NCI-H2196 treated with DMSO at 0.1 percent for 48 hours (cell line): ENCODE measurements at regions not wholly inside any gene's neighbourhood (a gene's known extent, or its start where the extent isn't known, plus 50 kb on each side); places are given as distances from the start of the nearest gene placed in this dataset.
"Not testable (repeated sequence)": the region's sequence is repeated elsewhere in the genome, so short reads cannot be mapped to it uniquely, and the experiment has no call there.

Experiments used
- DNase-seq: peaks from one replicate; lab custom pipeline; 2025; ENCODE audit not compliant: unreplicated experiment; lab: John Stamatoyannopoulos, UW

DNA sequence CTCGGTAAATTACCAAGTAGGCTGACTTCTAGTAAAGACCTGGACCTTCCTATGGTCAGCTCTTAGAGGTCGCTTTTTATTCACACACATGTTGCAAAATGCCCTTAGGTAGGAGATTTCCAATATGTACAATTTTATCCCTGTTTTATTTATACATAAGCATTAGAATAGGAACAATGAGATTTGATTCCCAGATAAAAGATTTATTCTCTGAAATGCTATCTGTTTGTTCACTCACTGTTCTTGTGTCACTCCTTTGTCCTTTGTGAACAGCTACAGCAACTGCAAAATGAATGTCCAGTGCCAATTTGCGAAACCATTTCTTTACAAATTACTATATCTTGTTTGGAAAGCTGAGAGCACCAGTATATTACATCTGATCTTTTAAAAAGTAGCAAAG, 991.5 kb upstream of the TYRP1 start:
- DNase-seq, result no peak

DNA sequence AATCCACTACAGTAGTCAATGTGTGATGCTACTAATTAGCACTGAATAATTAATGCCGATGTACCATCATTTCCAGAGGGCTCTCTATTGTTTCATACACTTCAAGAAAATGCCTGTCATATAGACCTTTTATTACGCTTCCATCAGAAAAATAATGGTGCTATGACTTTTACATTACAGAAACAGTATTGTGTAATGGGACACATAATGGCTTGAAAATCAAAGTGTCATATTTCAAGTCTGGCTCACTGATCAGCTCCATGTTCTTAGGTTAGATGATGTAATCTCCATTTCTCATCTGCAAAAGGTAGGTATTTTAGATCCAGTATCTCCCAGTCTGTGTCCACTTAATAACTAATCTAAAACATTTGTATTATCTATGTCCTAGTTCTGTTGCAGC, 990.6 kb upstream of the TYRP1 start:
- no peak for DNase-seq

DNA sequence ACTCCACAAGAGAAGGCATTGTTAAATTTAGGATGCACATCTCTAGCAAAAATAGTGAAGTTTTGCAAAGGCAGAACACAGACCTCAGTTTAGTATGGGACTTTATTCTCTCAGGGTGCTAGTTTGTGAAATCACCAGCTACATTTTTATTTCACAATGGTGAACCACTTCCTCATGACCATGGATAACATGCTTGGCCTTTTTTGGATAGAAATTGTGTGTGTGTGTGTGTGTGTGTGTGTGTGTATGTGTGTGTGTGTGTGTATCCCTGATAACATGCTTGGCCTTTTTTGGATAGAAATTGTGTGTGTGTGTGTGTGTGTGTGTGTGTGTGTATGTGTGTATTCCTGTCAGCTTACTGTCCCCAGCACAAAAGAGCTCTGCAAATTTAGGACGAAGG, 989.0 kb upstream of the TYRP1 start:
- not testable (repeated sequence) for DNase-seq

DNA sequence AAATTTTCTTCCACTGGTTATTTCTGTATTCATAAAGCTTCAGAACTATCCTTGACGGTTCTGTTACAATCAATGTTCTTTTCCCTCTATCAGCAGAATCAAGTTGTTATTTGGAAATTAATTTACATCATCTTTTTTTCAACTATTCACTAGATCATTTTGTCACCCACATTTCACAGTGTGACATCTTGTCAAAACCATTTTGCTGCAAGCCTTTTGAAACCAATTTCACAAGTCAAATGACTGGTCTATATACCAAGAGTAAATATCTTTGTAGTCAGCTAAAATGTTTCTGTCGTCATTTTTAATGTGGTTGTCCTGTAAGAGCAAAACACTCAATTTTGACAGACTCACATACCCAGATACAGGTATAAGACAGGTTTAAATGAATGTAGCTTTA, 984.3 kb upstream of the TYRP1 start:
- no peak for DNase-seq

DNA sequence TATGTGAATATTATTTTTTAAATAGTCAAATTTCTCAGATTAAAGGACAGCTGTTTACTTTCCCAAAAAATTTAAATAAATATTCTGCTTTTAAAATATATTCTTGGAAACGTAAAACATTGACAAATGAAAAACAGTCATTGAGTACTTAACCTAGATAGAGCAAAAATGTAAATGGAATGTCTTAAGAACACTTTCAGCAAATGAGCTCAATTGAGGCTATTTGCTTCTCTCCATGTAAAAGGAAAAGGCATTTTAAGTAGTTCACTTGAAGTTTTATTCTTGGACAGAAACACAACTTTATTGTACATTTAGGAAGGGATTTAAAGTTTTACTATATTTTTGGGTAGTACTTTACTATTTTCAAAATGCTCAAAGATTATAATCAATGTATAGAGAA, 983.6 kb upstream of the TYRP1 start:
- no peak for DNase-seq

DNA sequence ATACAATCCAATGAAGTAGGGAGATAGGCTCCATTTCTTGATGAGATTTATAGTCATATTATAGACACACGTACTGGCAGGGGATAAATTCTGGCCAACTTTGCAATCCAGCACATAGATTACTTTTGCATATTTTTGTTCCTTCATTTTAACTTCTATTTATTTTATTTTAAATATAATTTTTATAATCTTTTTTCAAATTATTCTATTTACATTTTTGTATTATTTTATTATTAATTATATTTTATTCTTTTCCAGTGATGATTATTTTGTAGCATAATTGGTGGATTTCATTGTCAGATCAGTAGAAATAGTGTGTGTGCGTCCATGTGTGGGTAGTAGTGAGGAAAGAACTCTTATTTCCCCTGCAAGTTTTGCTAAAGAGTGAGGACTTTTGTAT, 980.1 kb upstream of the TYRP1 start:
- no peak for DNase-seq

DNA sequence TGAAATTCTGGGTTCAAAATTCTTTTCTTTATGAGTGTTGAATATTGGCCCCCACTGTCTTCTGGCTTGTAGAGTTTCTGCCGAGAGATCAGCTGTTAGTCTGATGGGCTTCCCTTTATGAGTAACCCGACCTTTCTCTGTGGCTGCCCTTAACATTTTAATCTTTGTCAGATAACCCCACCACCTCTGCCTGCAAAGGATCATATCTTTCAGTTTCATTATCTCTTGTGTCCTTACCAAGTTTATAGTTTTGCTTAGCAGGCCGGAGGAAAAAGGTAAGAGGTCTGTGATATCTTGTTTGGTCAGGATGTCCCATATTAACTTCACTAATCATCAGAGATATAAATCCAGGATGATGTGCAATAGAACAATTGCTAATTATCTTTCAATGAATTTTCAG, 970.2 kb upstream of the TYRP1 start:
- no peak for DNase-seq

DNA sequence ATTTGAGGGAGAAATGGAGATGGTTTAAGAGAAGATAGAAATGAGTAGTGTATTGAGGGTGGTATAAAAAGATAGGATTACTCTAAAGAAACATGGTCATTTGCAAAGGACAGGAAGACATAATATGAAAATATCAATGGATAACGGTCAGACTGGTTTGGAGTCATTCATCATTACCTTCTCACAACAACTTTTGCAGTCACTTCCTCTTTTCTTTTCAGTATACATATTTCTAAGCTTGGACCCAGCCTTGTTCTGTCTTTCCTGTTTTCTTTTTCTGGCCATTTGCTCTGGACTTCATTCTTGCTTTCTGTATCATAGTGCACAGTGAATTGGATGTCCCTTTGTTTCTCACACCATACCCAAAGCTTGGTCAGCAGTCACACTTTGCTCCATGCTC, 966.5 kb upstream of the TYRP1 start:
- no peak for DNase-seq

DNA sequence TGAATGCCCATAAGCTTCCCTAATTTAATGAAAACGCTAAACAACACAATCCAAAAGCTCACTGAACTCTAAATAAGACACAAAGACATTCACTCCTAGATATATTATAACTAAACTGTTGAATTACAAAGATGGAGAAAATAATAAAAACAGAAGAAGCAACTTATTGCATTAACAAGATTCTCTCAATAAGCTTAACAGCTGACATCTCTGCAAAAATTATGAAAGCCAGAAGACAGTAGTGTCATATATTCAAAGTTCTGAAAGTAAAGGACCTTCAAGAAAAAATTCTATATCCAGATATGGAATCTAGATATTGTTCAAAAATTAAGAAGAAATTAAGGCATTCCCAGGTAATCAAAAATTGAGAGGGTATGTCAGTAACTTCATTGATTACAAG, 957.8 kb upstream of the TYRP1 start:
- no peak for DNase-seq

DNA sequence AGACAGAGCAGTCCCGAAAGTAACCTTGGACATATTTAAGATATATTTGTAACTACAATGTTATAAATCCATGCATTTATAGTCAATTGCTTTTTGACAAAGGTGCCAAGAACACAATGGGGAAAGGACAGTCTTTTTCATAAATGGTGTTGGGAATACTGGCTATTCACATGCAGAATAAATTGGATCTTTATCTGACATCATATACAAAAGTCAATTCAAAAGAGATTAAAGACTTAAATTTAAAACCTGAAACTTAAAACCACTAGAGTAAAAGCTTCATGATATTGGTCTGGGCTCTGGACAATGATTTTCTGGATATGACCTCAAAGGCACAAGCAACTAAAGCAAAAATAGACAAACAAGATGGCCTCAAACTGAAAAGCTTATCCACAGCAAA, 950.7 kb upstream of the TYRP1 start:
- DNase-seq, result no peak

DNA sequence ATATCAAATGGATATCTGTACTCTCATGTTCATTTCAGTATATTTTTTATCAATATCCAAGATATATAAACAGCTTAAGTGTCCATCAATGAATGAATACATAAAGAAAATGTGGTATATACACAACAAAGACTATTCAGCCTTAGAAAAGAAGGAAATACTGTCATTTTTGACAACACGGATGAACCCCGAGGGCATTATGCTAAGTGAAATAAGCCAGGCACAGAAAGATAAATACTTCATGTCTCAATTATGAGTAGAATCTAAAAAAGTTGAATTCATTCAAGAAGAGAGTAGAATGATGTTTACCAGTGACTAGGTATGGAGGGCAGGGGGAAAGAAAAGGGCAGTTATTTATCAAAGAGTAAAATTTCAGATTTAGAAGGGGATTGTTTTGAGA, 949.8 kb upstream of the TYRP1 start:
- DNase-seq, result no peak

DNA sequence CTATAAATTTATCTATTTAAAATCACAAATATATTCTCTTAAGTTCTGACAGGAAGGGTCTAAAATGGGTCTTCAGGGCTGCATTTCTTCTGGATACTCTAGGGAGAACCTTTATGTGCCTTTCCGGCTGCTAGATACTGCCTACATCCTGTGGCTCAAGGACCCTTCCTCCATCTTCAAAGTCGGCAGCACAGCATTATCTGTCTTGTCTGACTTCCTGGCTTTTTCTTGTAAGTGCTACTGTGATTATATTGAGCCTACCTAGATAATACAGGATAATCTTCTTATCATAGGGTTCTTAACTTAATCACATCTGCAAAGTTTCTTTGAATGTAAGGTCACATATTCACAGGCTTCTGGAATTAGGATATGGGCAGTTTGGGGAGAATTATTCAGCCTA, 943.8 kb upstream of the TYRP1 start:
- DNase-seq, result no peak

DNA sequence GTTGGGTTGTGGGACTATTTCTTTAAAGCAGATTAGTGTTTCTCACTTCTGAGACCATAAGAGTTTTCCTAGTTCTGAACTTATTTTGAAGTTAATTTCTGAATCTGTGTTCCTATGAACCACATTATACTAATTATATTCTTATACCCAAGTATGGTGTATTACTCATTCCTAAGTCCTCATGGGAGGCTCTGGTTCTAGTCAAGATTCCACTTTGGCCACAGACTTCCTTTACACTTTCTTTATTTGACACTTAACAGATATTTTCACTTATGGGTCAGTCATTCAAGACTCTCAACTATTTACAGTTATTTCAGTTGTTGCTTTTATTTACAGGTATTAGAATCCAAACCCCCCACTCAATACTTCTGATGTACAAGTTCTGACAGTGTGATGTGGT, 937.2 kb upstream of the TYRP1 start:
- DNase-seq, result no peak

DNA sequence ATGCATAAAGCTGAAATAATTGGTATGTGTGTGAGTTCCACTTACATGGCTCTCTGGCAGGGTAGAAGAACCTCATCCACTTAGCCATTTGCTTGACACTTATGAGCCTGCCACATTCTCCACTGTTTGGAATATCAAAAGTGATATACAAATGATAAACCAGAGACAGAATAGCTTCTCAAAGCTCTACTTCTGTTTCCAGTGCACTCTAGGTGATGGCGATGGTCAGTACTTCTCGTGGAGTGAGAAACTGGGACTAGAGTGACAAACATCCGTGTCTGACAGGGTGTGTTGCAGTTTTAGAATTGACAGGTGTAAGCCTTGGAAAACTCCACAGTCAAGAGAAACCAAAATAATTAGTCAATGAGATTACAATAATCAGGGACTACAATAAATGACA, 935.8 kb upstream of the TYRP1 start:
- no peak for DNase-seq

DNA sequence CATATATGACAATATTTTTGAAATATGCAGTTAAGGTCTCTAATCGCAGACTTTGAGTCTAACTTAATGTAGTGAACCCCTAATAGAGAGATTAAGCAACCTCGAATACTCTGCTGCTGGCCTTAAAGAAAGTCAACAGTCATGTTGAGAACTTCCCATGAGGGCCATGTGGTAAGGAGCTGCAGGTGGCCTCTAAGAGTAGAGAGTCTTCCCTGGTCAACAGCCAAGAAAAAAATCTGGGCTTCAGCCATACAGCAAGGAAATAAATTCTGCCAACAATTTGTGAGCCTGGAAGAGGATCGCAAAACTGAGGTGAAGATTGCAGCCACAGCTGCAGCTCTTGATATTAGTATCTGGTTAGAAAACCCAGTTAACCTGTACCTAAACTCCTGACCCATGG, 935.2 kb upstream of the TYRP1 start:
- no peak for DNase-seq

DNA sequence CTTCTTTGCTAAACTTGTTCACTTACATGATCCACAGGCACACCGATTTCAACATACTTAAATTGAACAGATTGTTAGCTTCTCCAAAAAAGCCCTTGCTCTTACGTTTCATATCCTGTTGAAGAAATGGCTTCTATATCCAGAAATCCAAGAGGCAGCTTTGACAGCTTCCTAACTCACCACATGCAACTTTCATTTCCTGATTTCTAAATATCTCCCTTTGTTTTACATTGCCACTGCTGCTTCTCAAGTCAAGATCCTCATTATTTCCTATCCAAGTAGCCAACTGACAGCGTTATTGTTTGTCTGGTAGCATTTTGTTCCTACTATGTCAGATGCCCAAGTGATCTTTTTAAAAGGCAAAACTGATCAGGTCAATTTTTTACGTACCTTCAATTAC, 913.2 kb upstream of the TYRP1 start:
- no peak for DNase-seq

DNA sequence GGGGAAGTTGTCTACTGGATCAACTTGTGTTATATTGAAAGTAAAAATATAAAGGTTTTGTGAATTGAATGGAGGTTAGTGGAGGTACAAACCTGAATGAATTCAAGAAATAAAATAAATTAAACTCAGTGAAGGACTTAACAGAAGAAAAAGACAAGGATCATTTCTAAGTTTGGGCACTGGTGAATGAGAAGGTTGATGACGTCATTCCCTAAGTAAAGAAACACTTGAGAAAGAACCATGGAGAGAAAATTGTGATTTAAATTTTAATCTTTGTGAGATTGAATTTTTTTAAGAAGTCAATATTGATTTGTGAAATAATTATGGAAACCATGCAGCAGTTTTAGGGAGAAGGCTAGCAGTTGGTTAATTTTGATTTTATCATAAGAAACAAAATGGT, 900.3 kb upstream of the TYRP1 start:
- DNase-seq, result no peak

DNA sequence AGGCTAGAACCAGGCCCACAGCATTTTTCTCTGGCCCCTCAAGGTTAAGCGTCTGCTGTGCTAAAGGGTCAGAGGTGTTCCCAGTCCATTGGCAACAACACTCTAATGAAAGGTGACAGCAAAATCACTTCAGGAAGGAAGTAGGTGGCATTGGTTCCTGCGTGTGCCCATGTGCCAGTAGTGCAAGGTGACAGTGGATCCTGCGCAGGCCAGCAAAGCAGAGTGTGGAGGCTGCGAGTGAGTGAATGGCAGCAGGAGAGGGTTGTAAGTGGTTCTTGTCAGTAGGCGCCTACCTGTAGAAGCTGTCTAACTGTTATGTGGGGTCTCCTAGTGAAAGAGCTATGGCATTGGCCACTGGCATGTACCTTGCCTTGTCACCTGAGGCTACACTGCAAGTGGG, 898.2 kb upstream of the TYRP1 start:
- no peak for DNase-seq

DNA sequence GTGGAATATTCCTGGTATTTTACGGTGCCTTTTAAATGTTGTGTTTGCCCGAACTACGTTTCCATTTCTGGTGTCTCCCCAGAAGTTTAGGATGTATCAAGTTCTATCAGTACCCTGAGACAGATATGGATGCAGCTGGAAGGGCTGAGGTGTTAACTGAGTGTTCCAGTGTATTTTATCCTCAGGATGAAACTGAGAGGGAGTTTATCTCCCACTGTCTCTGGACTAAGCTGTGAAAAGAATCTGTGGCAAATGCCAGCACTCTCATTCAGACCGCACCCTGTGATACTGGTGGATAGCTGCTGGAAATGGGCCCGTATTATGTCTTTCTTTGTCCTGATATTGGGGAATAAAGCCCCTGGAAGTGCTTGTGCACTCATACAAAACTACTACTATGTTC, 887.2 kb upstream of the TYRP1 start:
- no peak for DNase-seq

DNA sequence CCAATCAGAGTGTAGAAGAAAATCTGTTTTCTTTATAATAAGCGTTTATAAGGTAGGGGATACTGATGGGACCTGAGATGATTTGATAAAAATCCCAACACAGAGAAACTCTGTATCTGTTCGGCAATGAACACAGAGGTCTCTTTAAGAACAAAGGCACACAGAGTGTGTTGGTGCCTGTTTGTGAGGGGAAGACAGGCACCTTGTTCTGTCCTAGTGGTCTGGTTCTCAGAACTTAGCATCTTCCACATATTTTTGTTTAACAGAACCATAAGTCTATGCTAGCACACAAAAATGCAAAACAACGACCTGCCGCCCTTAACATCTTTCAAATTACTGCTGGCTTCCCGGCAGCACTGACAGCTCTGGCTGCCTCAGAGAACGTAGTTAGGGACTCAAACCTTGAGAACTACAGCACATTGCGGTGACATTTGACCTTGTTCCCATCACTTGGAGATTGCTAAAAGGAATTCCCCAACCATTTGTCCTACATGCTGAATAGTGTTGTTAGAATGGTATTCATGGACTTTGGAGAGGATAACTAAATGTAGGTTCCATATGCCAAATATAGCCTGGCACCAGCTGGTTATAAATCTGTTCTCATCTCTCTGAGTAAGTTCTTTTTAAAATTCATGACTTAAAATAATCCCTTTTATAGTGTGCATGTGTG, 871.7 kb upstream of the TYRP1 start:
- DNase-seq, result no peak

DNA sequence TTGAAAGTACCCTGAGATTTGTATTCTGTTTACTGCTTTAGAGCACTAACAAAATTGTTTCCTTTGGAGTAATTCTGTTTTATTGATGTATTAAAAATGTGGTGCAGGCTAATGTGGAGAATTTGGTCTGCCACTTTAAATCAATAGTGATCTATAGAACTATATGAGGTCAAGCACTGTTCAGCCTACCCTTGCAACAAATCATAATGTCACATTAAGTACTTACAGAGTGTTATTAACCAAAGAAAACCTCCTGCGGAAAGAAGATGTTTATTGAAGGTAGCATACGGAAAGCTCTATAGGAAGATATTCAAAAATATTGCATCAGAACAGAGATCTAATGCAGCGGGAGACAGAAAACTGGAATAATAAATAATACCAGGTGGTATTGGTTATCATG, 865.0 kb upstream of the TYRP1 start:
- DNase-seq, result no peak

DNA sequence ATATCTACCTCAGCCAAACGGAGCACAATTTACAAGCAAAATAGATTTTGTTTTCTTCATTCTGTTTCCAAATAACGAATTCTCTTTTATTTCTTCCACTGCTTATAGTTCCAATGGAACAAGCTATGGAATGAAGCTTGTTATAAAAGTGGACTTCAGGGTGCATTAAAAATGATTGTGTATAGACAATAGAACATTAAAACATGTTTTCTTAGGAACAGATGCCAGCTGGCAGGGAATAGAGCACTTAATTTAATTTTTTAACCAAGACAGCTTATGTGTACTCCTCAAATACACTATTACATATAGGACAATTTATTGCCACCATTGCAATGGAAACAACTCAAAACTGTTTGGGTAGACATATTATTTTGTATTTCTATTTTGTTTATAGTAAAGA, 860.1 kb upstream of the TYRP1 start:
- DNase-seq, result no peak

DNA sequence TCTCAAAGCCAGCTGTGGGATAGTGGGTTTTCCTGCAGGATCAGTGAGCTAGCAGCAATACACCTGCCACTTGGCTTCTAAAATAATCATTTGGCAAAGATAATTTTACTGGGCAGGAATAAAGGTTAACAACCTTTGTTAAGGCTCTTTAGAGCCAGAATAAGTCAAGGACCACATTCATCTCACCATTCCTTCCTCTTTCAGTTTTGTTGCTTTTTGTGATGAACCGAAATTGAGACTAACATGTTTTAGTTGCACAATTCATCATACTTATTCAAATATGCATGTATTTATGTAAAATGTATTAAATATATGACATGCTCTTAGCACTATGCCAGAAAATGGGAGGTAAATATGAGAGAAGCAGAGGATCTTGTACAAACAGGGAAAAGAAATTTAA, 824.4 kb upstream of the TYRP1 start:
- no peak for DNase-seq

DNA sequence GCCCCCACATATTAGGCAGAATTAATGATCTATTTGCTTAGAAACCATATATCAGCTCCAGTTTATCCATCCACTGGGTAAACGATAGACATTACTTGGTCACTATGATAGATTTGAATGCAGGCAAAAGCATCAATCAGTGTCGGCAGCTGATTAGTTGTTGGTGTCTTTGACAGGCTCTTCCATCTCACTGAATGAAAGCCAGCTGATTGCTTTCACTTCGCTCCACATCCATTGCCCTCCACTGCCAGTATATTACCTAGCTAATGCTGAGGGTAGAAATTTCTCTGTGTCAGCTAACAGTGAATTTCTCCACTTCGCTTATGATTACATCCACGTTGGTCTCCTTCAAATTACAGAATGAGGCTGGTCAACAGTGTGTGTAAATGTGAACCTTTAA, 821.3 kb upstream of the TYRP1 start:
- no peak for DNase-seq
